ENCODE measurements at regions not wholly inside any gene's neighbourhood (a gene's known extent, or its start where the extent isn't known, plus 50 kb on each side); places are given as distances from the start of the nearest gene placed in this dataset.
A peak's percentile ranks its signal among the peaks of the same experiment; 100 is the strongest.

DNA sequence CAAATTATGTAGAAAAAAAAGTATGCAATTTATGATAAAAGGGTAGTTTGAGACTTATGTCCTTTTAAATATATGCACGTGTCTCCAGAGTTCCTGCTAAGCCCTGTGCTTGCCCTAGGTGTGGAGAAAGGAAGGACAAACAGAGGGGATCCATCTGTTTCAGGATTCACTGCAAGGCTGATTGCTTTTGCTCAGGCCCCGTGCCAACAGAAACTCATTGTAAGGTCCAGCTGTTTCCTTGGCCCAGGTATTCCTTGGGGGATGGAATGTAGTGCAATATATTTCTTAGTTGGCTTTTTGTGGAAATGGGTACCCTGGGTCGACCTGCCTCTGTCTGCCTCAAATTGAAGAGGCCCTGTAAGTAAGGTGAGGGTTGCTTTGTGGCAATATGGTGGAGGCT lies 268.6 kb upstream of the CLINT1 start (continued):
- TF ChIP-seq EED (IDR thresholded peaks at IDR 0.05; ENCODE audit: low read depth) (no peak), EP300 (IDR thresholded peaks at IDR 0.05; ENCODE audit: borderline replicate concordance in 1 of 2, control insufficient read depth in 1 of 2, low read depth in 2 of 2, low read length in 2 of 2) (no peak), MEF2A (IDR thresholded peaks at IDR 0.05; ENCODE audit: insufficient read depth, low read depth, low read length) (no peak), EGR1 (IDR thresholded peaks at IDR 0.05; ENCODE audit: borderline replicate concordance in 1 of 2, low read depth in 2 of 2, low read length in 2 of 2) (no peak)

DNA sequence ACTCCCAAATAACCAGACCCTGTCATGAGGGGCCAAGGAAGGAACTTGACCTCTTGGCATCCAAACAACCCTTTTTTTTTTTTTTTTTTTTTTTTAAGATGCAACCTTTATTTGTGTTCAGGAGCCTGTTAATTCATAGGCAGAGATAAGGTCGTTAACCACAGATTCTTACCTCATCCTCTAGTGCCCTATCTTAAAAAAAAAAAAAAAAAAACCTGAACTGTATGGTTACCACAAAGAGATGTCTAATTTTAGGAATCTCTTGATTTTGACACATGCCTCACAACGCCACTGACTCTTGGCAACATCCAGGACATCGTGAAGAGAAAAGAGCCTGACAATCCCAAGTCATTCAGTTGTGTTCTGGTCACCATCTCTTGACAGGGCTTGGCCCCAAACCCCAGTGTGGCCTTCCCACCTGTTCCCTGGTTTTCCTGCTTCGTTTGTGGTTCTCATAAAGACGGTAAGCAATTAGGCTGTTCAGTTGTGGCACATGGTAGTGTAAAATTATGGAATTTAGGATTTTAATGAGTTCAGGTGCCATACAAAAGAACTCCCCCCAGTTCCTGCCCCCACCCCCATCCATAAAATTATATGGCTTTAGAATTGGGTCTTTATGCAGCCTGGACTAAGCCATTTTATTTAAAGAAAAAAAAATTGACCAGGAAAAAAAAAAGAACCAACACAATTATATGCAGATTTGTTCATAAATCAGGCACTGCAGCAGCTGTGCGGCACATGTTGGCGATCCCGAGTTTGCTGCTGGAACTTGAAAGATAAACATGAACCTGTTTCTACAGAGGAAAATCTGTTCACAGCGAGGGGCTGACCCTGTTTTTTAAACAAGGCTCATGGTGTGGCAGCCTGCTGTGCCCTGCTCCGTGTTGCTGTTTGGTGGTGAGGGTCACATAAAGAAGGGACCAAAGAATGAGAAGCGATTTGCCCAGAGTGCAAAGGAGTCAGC lies 267.8 kb upstream of the CLINT1 start:
- Histone ChIP-seq H2AFZ (ENCODE audit: control insufficient read depth, low read depth, low read length) (no peak overlapping the region), H3K9me3 (replicated peaks; ENCODE audit: control insufficient read depth, insufficient read depth, low read length) (no peaks in the 10 kb centered on the region), H3K79me2 (ENCODE audit: control insufficient read depth, insufficient read depth, low read length) (no peaks in the 10 kb centered on the region), H3K9ac (ENCODE audit: control insufficient read depth, insufficient read depth, low read length) (no peak overlapping the region), H3K27ac (ENCODE audit: control insufficient read depth, insufficient read depth) (no peak overlapping the region), H3K27me3 (replicated peaks in 1 of 2; ENCODE audit: control insufficient read depth in 2 of 2, insufficient read depth in 2 of 2, low read length in 1 of 2) (peaks cover 0 to 4% of the 10 kb centered on the region in 2 experiments; a peak in 1 of 4 replicates), H3K4me3 (no peak overlapping the region), H3K36me3 (ENCODE audit: control insufficient read depth in 2 of 2, insufficient read depth in 2 of 2, low read length in 1 of 2) (no peaks in the 10 kb centered on the region), H3K4me1 (ENCODE audit: control insufficient read depth, insufficient read depth, low read length) (no peaks in the 10 kb centered on the region), H4K20me1 (ENCODE audit: control insufficient read depth, insufficient read depth) (no peaks in the 10 kb centered on the region), H3K4me2 (ENCODE audit: control insufficient read depth, insufficient read depth) (no peak overlapping the region)
- in situ Hi-C loops (cut with MboI), result no loop called here
- SMC1A ChIA-PET (ENCODE audit: uncharacterized antibody, unreplicated experiment), result no interaction called here
- FAIRE-seq (no peak), DNase-seq (ENCODE audit: low read depth, low spot score) (no peak), ATAC-seq (no peak)
- CTCF ChIA-PET, result no interaction called here
- BruUV-seq (replicated peaks), result no TSS peak
- TF ChIP-seq GABPA (IDR thresholded peaks at IDR 0.05; ENCODE audit: low read depth), result no peak
- TF ChIP-seq, protein P1, sequence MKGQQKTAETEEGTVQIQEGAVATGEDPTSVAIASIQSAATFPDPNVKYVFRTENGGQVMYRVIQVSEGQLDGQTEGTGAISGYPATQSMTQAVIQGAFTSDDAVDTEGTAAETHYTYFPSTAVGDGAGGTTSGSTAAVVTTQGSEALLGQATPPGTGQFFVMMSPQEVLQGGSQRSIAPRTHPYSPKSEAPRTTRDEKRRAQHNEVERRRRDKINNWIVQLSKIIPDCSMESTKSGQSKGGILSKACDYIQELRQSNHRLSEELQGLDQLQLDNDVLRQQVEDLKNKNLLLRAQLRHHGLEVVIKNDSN (IDR thresholded peaks at IDR 0.05; ENCODE audit: borderline replicate concordance, extremely low read length, insufficient read depth, low read depth, low read length), result no peak
- no peak for TF ChIP-seq CHD2 (IDR thresholded peaks at IDR 0.05; ENCODE audit: borderline replicate concordance, low read depth, low read length)
- no peak for TF ChIP-seq FOXM1 (IDR thresholded peaks at IDR 0.05; ENCODE audit: low read depth, low read length)
- TF ChIP-seq STAT3 (IDR thresholded peaks at IDR 0.05; ENCODE audit: low read depth, low read length), result no peak
- no peak for TF ChIP-seq EZH2 (IDR thresholded peaks at IDR 0.05; ENCODE audit: borderline replicate concordance, control insufficient read depth, low read depth, low read length)
- 0 out of 2 replicates have a peak, but pooled peaks have one; percentile 33 for TF ChIP-seq ZNF384 (IDR thresholded peaks at IDR 0.05; ENCODE audit: borderline replicate concordance, low read depth, low read length)
- RAD21 ChIA-PET (ENCODE audit: unreplicated experiment), result no interaction called here
- 25% methylated on average over 10 of the region's 11 CpGs for WGBS (ENCODE audit: insufficient coverage, insufficient replicate concordance, low lambda C conversion rate, missing lambda C conversion rate)
- POLR2A ChIA-PET, result no interaction called here
- intact Hi-C loops (cut with micrococcal nuclease; ENCODE audit: unreplicated experiment), result no loop called here
